Heart right ventricle (tissue), 16 donors: ENCODE measurements at regions not wholly inside any gene's neighbourhood (a gene's known extent, or its start where the extent isn't known, plus 50 kb on each side); places are given as distances from the start of the nearest gene placed in this dataset.

Experiments
- ATAC-seq, 8 donors: fragments of 200-7000 bp; cut with Tn5 transposase; one replicate each; pipeline ENCODE4 v1.9.1; 2020; ENCODE audit warnings: mild to moderate bottlenecking in 8 of 8, moderate library complexity in 8 of 8, moderate number of reproducible peaks in 1 of 8
- DNase-seq, 2 donors: peaks; one replicate each; pipeline ENCODE4 v3.0.0-alpha.2; 2020
- H3K27ac ChIP-seq, 10 donors: fragments of 200-600 bp; sonication (generic) in 2 of 10; one replicate each; pipeline versions ENCODE4 v1.5.0 to v1.8.0; 2020 to 2022; ENCODE audit warnings: mild to moderate bottlenecking in 3 of 10
- H3K27me3 ChIP-seq, 7 donors: fragments of 200-600 bp; one replicate each; pipeline ENCODE4 v1.8.0; 2021 to 2022; ENCODE audit warnings: mild to moderate bottlenecking in 2 of 7
- H3K36me3 ChIP-seq, 9 donors: fragments of 200-600 bp; sonication (generic) in 1 of 9; one replicate each; pipeline versions ENCODE4 v1.5.0 to v1.8.0; 2020 to 2022; ENCODE audit warnings: mild to moderate bottlenecking in 2 of 9
- H3K4me1 ChIP-seq, 9 donors: fragments of 200-600 bp; sonication (generic) in 1 of 9; one replicate each; pipeline versions ENCODE4 v1.5.0 to v1.8.0; 2020 to 2022; ENCODE audit warnings: mild to moderate bottlenecking in 4 of 9
- H3K4me3 ChIP-seq, 10 donors: fragments of 200-600 bp; sonication (generic) in 2 of 10; one replicate each; pipeline versions ENCODE4 v1.5.0 to v1.8.0; 2020 to 2022; ENCODE audit warnings: mild to moderate bottlenecking in 7 of 10, moderate library complexity in 2 of 10
- H3K9me3 ChIP-seq, 11 donors: fragments of 200-600 bp in 10 of 11; sonication (generic) in 2 of 11; one replicate each; pipeline versions ENCODE4 v1.5.0 to v1.8.0; 2013 to 2022; ENCODE audit warnings: mild to moderate bottlenecking in 2 of 11, control low read depth in 1 of 11, moderate library complexity in 1 of 11
- WGBS, 2 donors: extraction: QIAGEN DNeasy Blood & Tissue Kit; methylation state at CpG; one replicate each; pipeline ENCODE4 v1.1.7; 2013; ENCODE audit warnings: inconsistent platforms in 1 of 2; 5-methylcytosine and 5-hydroxymethylcytosine counted together
- intact Hi-C, 10 donors: fragments of 100-400 bp; cut with DNase I; formaldehyde crosslinking; loops; one replicate each; pipeline versions ENCODE4 v1.11.1 to v1.14.2; 2022
- TF ChIP-seq, protein P1 (sequence below), 9 donors: fragments of 200-600 bp; sonication (generic) in 2 of 9; IDR thresholded peaks; one replicate each; pipeline versions ENCODE4 v1.5.0 to v1.8.0; 2021 to 2022; ENCODE audit warnings: antibody characterized with exemption in 9 of 9, mild to moderate bottlenecking in 5 of 9, moderate library complexity in 1 of 9
- donor health status: Arrhythmogenic right ventricular cardiomyopathy.
- donor health status: ischemic (EF 13 %, LVEDD 7.1; RV severe dilation, severe dysfunction).
- donor health status: healthy with polysubstance abuse.
- donor health status: DM: no; HTN: yes; CAD: no.
- donor health status: DM: no; HTN: no; CAD: no.
- donor health status: ischemic (EF 25% LVEDD 6.9; RV normal size, moderate dysfunction).
- donor health status: ischemic (EF 25% LVEDD 5.7; RV mildly dilated, moderate dysfunction).
- donor health status: healthy.
- donor health status: DM: yes; HTN: yes; CAD: no.
- donor health status: Ischemic cardiomyopathy.
- donor health status: ischemic (EF 35%, LVEDD 5.7; RV mildly dilated, moderate dysfunction).
- donor health status: nonischemic (EF 11% LVEDD 7.7; RV severe dilation, severe dysfunction).
- donor health status: DM: yes; HTN: yes; CAD: no.
- donor health status: PGD.
- donor health status: ischemic (EF 29% LVEDD 5.4; RV normal size, mild dysfunction).
- donor health status: nonischemic (EF 23%, LVEDD 6.1; RV moderate dilation, normal function).

DNA sequence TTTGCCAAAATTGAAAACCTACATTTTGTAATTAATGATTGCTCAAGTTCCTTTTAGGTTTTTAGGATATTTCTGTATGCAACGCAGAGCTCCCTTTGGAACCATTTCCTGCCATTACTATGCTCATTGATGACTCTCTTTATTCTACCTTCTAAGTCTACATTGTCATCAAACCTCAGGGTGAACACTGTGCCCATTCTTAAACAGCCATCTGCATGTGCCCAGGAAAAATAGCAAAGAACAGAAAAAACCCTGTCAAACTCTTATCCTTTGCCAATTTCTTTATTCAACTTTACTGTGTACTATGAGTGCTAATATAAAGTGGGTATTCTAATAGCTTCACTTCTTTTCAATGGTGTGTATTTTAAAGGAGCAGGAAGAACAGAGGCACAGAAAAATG is 1455.9 kb downstream of the ADGRL3 start:
- ATAC-seq (no peak), DNase-seq (no peak)
- TF ChIP-seq, protein P1, sequence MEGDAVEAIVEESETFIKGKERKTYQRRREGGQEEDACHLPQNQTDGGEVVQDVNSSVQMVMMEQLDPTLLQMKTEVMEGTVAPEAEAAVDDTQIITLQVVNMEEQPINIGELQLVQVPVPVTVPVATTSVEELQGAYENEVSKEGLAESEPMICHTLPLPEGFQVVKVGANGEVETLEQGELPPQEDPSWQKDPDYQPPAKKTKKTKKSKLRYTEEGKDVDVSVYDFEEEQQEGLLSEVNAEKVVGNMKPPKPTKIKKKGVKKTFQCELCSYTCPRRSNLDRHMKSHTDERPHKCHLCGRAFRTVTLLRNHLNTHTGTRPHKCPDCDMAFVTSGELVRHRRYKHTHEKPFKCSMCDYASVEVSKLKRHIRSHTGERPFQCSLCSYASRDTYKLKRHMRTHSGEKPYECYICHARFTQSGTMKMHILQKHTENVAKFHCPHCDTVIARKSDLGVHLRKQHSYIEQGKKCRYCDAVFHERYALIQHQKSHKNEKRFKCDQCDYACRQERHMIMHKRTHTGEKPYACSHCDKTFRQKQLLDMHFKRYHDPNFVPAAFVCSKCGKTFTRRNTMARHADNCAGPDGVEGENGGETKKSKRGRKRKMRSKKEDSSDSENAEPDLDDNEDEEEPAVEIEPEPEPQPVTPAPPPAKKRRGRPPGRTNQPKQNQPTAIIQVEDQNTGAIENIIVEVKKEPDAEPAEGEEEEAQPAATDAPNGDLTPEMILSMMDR (IDR thresholded peaks at IDR 0.05), result no peak
- no peaks in the 10 kb centered on the region for H3K9me3 ChIP-seq
- intact Hi-C loops, result no loop called here
- peaks cover 0 to 7% (median 0%) of the 10 kb centered on the region in 9 donors for H3K4me1 ChIP-seq
- no peaks in the 10 kb centered on the region for H3K36me3 ChIP-seq
- no peak overlapping the region for H3K4me3 ChIP-seq
- H3K27me3 ChIP-seq, result no peaks in the 10 kb centered on the region
- no peak overlapping the region for H3K27ac ChIP-seq
- 70 to 90% methylated on average over 1 of the region's 1 CpG for WGBS, 2 donors

DNA sequence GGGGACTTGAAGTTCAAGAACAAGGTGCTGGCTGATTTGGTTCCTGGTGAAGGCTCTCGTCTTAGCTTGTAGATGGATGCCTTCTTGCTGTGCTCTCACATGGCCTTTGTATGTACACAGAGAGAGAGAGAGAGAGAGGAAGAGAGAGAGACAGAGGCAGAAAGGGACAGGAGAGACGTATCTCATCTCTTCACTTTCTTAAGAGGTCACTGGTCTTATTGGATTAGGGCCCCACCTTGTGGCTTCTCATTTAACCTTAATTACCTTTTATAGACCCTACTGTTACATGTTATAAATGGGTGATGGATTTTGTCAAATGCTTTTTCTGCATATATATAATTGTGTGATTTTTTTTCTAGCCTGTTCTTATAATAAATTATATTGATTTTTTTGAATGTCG is 1444.2 kb downstream of the ADGRL3 start:
- no peaks in the 10 kb centered on the region for H3K36me3 ChIP-seq
- H3K27me3 ChIP-seq, result no peaks in the 10 kb centered on the region
- H3K27ac ChIP-seq, result no peak overlapping the region
- no peaks in the 10 kb centered on the region for H3K9me3 ChIP-seq
- intact Hi-C loops, result no loop called here
- DNase-seq (peak in 1 of 2 donors; percentile 14), ATAC-seq (peak in 2 of 8 donors; percentile 56 to 57)
- WGBS, 2 donors, result 21 to 28% methylated on average over 3 of the region's 3 CpGs
- TF ChIP-seq, protein P1 (IDR thresholded peaks at IDR 0.05), result peak in 7 of 9 donors; percentile 27 to 59 (median 46)
- no peak overlapping the region for H3K4me3 ChIP-seq
- H3K4me1 ChIP-seq, result no peaks in the 10 kb centered on the region

DNA sequence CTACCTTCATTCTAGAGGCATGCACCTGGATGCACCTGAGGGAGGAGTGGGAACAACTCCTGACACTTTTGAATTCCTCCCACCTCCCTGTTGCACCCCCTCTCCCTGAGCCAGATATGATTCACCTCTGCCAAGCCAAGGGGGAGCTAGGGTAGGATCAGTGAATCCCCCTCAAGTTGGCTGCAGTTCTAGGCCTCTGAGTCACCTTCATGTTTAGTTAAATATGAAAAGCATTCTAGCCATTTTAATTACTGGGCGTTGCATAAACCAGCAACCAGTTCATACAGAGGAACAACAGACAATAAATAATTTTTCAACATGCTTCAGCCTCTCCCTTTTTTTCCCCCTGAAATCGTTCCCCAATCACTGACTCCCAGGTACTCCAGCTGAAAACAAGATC is 1440.2 kb downstream of the ADGRL3 start:
- WGBS, 2 donors, result 39 to 45% methylated on average over 2 of the region's 2 CpGs
- Histone ChIP-seq H3K27ac (no peak overlapping the region), H3K4me3 (no peak overlapping the region), H3K36me3 (no peaks in the 10 kb centered on the region), H3K27me3 (no peaks in the 10 kb centered on the region), H3K4me1 (no peaks in the 10 kb centered on the region), H3K9me3 (no peaks in the 10 kb centered on the region)
- ATAC-seq, result no peak
- TF ChIP-seq, protein P1 (IDR thresholded peaks at IDR 0.05), result no peak
- intact Hi-C loops, result no loop called here
- no peak for DNase-seq

DNA sequence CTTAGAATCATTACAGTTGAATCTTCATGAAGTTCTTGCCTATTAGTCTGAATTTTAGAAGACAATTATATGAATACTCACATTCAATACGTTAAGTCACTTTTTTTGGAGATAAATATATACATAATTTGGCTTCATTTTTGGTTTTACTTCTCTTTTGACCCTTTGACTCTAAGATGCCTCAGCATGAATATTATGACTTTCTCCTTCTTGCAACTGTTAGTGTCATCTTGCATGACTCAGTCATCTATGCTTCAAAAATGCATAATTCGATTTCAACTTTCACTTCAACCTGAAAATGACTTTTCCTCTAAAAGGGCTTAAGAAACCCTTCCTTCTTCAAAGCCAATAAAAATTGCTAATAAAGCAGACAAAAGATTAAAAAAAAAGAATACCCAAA is 1427.5 kb downstream of the ADGRL3 start:
- no peaks in the 10 kb centered on the region for H3K4me1 ChIP-seq
- 80 to 89% methylated on average over 2 of the region's 2 CpGs for WGBS, 2 donors
- TF ChIP-seq, protein P1 (IDR thresholded peaks at IDR 0.05), result no peak
- ATAC-seq (no peak), DNase-seq (no peak)
- H3K27me3 ChIP-seq, result no peaks in the 10 kb centered on the region
- H3K27ac ChIP-seq, result no peak overlapping the region
- intact Hi-C loops, result no loop called here
- H3K36me3 ChIP-seq, result no peaks in the 10 kb centered on the region
- H3K4me3 ChIP-seq, result no peak overlapping the region
- peaks cover 0 to 14% (median 0%) of the 10 kb centered on the region in 11 donors for H3K9me3 ChIP-seq
